H1 (cell line): ENCODE measurements at regions not wholly inside any gene's neighbourhood (a gene's known extent, or its start where the extent isn't known, plus 50 kb on each side); places are given as distances from the start of the nearest gene placed in this dataset. TPM values are rescaled to one million over a fixed set of nuclear protein-coding genes. Genes with fewer than 3 reads are reported as not detected.

Experiments used
- small RNA-seq: library from polyadenylated mRNA; stranded (forward); fragments of <200 nt; extraction: miRNeasy Mini kit (QIAGEN cat#:217004); gene quantifications from one replicate; pipeline ENCODE3, GENCODE V24; 2013; ENCODE audit not compliant: insufficient read depth

Small RNA genes lying in the stretch of these regions (small RNA-seq; reads per million reads assigned to genes)
- gene DYNLL1P5, result not detected
